Ishikawa (cell line): ENCODE measurements at regions not wholly inside any gene's neighbourhood (a gene's known extent, or its start where the extent isn't known, plus 50 kb on each side); places are given as distances from the start of the nearest gene placed in this dataset.

ENCODE experiments used
- CEBPB ChIP-seq: IDR thresholded peaks from 2 replicates; pipeline ENCODE4 v1.6.1; 2012
- EGR1 ChIP-seq: IDR thresholded peaks from 2 replicates; pipeline ENCODE4 v1.6.1; 2012
- EP300 ChIP-seq: IDR thresholded peaks from 2 replicates; pipeline ENCODE4 v1.6.1; 2012; ENCODE audit warnings: borderline replicate concordance
- MAX ChIP-seq: IDR thresholded peaks from 2 replicates; pipeline ENCODE4 v1.6.1; 2012
- TAF1 ChIP-seq: IDR thresholded peaks from 2 replicates; pipeline ENCODE4 v1.6.1; 2012; ENCODE audit warnings: low read depth, mild to moderate bottlenecking
- TEAD4 ChIP-seq: IDR thresholded peaks from 2 replicates; pipeline ENCODE4 v1.6.1; 2012
- TF ChIP-seq, protein P1 (sequence below): IDR thresholded peaks from 2 replicates; pipeline ENCODE4 v1.6.1; 2012; ENCODE audit warnings: low read depth, mild to moderate bottlenecking

DNA sequence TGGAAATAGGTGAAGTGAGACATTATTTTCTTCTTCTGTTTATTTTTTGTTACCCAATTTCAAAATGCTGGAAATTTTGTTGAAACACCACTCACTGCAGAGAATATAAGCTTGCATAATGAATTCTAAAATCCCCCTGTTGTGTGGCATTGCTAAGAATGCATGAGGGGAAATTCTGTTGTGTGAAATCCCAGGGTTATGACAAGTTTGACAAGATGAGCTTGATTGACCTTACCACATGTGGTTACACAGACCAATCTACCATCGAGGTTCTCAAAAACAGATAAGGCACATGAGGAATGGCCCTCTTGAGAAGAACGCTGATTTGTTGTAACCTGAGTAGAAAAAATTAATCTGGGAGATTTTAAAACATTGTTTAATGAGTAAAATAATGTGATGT lies 261.6 kb upstream of the MMADHC start:
- no peak for TF ChIP-seq CEBPB
- TF ChIP-seq TAF1: no peak
- TF ChIP-seq EP300: no peak
- TF ChIP-seq EGR1: no peak
- TF ChIP-seq MAX: no peak
- TF ChIP-seq TEAD4: no peak
- TF ChIP-seq, protein P1, sequence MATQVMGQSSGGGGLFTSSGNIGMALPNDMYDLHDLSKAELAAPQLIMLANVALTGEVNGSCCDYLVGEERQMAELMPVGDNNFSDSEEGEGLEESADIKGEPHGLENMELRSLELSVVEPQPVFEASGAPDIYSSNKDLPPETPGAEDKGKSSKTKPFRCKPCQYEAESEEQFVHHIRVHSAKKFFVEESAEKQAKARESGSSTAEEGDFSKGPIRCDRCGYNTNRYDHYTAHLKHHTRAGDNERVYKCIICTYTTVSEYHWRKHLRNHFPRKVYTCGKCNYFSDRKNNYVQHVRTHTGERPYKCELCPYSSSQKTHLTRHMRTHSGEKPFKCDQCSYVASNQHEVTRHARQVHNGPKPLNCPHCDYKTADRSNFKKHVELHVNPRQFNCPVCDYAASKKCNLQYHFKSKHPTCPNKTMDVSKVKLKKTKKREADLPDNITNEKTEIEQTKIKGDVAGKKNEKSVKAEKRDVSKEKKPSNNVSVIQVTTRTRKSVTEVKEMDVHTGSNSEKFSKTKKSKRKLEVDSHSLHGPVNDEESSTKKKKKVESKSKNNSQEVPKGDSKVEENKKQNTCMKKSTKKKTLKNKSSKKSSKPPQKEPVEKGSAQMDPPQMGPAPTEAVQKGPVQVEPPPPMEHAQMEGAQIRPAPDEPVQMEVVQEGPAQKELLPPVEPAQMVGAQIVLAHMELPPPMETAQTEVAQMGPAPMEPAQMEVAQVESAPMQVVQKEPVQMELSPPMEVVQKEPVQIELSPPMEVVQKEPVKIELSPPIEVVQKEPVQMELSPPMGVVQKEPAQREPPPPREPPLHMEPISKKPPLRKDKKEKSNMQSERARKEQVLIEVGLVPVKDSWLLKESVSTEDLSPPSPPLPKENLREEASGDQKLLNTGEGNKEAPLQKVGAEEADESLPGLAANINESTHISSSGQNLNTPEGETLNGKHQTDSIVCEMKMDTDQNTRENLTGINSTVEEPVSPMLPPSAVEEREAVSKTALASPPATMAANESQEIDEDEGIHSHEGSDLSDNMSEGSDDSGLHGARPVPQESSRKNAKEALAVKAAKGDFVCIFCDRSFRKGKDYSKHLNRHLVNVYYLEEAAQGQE: no peak
